IPS DF 19.7 (cell line): ENCODE measurements at regions not wholly inside any gene's neighbourhood (a gene's known extent, or its start where the extent isn't known, plus 50 kb on each side); places are given as distances from the start of the nearest gene placed in this dataset.
"Not testable (repeated sequence)": the region's sequence is repeated elsewhere in the genome, so short reads cannot be mapped to it uniquely, and the experiment has no call there.

Experiments
- DNase-seq: peaks from one replicate; pipeline ENCODE4 v3.0.0-alpha.2; 2013; ENCODE audit warnings: low read depth, low spot score

- DNase-seq: no peak
These were observed 580.4 kb upstream of the ADGRL3 start for GRCh38 chr4:60619531-60620305.

DNA sequence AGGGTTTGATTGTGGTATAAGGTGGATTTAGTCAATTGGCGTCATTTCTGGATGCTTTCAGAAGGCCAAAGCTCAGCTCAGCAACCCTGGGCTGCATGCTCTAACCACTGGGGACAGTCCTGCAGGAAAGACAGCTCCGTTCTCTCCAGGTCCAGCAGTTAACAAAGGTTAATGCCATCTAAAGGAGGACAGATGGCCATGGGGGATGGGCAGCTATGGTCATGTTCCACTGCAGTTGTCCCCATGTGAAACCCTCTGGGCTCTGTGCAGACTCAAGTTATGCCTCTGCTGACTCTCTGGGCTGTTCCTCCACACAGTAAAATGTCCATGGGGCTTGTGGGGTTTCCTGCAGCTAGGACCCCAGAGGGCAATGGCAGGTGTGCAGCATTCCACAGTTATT, 562.1 kb upstream of the ADGRL3 start:
- DNase-seq: no peak

GRCh38 chr4:60648774-60649173, 551.4 kb upstream of the ADGRL3 start:
- DNase-seq: no peak

DNA sequence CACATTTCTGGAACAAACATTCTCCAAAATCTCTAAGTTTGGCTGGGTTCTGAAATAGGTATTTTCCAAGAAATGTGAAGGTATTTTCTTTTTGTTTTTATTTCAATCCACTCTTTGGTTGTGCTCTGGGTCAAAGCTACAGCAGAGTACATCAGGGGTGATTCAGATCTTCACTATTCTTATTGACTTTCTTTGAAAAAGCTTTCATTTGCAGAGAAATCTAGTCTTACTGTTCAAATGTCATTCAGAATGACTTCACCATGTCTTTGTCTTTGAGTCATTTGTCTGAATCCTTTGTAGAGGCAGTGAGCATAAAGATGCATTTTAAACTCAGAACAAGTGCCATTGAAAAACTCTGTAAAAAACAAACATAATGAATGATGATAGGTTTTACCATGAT, 547.2 kb upstream of the ADGRL3 start:
- DNase-seq: no peak

DNA sequence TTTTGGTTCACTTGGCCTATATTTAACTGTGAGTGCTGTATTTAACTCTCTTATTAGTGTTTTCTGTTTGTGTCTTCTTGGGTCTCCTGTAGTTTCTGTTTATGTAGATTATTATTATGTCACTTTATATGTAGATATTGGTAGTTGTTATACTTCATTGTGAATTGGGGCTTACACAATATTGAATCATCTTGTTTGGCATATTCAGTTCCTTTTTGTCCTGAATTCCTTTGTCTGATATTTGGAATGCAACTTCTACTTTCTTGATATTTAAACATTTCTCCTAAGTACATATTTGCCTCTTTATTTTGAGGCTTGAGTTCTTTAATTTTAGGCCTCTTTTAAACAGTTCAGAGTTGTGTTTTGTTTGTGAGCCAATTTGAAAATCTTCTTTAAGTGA, 544.8 kb upstream of the ADGRL3 start:
- no peak for DNase-seq

DNA sequence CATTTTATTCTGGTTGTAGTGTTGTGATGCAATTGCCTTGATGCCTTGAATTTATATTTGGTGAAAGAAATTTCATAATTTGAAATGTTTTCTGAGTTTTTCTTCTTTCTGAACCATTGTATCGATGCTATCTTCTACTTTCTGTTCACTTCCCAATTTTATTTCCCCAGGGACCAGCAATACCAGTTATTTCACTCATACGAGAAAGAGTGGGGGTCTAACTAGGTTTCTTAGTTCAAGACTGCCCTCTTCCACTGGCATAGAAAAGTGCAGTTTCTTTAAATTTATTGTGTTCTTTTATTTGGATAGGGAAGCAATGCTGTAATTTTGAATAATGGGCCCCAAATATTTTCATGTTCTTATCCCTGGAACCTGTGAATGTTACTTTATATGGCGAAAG, 544.0 kb upstream of the ADGRL3 start:
- no peak for DNase-seq

DNA sequence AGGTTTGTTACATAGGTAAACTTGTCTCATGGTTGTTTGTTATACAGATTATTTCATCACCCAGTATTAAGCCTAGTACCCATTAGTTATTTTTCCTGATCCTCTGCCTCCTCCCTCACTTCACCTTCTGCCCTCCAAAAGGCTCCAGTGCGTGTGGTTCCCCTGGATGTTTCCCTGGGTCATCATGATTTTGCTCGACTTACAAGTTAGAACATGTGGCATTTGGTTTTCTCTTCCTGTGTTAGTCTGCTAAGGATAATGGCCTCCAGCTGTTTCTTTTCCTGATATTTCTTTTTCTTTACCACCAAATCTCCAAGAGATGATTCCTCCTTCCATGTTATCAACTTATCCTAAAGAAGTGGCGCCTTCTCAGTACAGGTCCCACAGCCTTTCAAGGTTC, 543.1 kb upstream of the ADGRL3 start:
- DNase-seq: no peak

DNA sequence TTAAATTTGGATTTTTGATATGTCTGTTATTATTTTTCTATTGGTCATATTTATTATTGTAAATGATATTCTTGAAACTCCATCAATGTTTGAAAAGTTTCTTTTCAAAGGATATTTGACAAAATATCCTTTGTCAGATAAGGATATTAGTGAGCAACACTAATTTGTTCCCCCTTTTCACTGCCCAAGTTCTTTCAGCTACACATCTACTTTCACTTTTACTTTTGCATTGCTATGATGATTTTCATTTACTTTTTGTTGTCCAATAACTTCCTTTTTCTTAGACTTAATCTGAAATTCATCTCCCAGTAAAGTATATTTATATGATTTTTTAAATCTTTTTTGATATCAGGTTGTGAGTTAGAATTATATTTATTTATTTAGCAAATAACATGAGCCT, 542.3 kb upstream of the ADGRL3 start:
- DNase-seq: no peak

- DNase-seq: no peak
These were observed 536.4 kb upstream of the ADGRL3 start for GRCh38 chr4:60663769-60664168.

GRCh38 chr4:60682901-60683300, 517.2 kb upstream of the ADGRL3 start:
- no peak for DNase-seq

DNA sequence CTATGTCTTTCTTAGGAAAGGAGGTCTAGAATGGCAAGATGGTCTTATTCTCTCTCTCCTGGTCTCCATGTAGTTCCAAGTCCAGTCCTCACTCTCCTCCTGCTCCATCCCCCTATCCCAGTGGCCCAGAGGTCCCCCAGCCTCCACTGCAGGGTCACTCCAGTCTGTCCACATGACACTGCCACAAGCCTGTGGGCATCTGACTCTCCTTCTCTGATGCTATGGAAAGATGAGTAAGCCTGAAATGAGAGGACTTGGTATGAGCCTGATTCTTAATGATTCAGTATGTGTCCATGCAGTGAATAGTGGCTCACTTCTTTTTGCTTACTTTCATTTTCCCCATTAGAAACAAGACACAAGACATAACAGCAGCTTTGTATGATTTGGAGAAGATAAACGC, 516.8 kb upstream of the ADGRL3 start:
- no peak for DNase-seq

DNA sequence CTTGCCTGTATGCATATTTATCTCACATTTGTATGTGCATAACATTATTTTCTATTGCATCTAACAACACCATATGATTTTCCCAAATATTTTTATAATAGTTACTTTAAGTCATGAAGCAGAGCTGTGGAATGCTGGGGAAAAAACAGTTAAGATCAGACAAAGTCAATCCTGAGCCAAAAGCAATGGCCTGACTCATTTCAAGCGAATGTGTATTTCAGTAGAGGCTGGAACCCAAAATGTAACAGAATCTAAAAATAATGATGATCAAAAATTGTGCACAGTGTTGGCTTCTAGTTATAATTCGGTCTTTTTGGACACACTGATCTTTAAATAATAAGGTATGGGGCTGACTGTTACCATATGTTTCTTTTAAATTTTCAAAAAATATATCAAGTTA, 516.2 kb upstream of the ADGRL3 start:
- no peak for DNase-seq

- not testable (repeated sequence) for DNase-seq
These were observed 504.1 kb upstream of the ADGRL3 start for GRCh38 chr4:60696062-60696461.

DNA sequence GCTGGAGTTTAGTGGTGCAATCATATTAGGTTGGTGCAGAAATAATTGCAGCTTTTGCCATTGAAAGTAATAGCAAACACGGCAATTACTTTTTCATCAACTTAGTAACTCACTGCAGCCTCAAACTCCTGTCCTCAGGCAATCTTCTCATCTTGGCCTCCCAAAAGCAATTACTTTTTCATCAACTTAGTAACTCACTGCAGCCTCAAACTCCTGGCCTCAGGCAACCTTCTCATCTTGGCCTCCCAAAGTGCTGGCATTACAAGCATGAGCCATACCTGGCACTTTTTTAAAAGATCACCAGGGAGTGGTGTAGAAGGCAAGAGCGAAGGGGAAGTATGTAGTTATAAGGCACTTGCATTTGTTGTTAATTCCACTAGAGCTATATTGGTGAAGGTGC, 491.1 kb upstream of the ADGRL3 start:
- DNase-seq: no peak

DNA sequence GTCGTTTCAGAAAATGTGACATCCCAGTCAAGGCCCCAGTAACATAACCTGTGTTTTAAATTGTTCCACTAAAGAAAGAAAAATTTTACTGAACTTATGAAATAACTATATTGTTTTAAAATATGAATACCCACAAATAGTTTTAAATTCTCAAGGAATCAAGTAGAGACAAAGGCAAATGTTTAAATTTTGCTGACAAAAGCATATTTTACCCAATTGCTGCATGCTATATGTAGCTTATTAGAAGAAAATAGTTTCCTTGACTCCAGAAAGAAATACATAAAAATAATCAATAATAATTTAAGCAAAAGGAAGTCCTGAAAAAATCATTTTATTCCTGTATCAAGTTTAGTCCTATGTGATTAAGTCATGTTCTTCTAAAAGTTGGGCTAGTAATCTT, 481.3 kb upstream of the ADGRL3 start:
- DNase-seq: no peak

- DNase-seq: no peak
These were observed 478.4 kb upstream of the ADGRL3 start for GRCh38 chr4:60721685-60722084.

GRCh38 chr4:60723796-60724195, 476.3 kb upstream of the ADGRL3 start:
- DNase-seq: no peak

- no peak for DNase-seq
These were observed 475.5 kb upstream of the ADGRL3 start for GRCh38 chr4:60724623-60725022.

DNA sequence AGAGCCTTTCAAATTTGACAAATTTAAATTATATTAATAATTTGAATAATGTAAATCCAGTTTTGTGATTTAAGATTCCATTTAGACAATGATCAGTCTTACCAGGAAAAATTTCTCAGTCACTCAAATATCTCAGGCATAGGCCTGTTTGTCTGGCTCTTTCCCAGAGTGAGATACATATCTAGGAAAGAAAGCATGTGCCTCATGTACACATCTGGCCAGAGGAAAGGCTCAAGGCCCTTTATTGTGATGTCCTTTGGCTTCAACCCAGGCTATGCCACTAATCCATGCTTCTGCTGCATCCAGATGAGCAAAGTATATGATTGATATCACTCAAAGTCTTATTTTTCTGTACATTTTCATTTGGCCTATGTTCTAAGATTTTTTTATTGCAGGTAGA, 473.3 kb upstream of the ADGRL3 start:
- no peak for DNase-seq

DNA sequence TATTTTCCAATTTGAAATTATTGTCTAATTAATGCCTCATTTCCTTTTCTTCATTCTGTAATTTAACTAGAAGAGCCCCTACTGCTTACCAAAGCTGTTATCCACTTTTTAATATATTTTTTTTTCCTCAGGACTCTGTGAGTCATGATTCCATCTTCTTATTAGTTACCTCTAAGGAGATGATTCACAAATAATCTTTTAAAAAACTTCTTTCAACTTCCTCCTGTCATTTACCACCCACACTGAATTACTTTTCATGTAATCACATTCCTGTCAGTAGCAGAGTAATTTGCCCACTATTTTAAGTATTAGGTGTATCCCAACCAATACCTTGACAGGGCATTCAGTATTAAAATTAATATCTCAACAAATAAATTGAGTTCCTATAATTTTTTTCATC, 470.9 kb upstream of the ADGRL3 start:
- no peak for DNase-seq

GRCh38 chr4:60729764-60730163, 470.4 kb upstream of the ADGRL3 start:
- not testable (repeated sequence) for DNase-seq

GRCh38 chr4:60737858-60738257, 462.3 kb upstream of the ADGRL3 start:
- DNase-seq: no peak

DNA sequence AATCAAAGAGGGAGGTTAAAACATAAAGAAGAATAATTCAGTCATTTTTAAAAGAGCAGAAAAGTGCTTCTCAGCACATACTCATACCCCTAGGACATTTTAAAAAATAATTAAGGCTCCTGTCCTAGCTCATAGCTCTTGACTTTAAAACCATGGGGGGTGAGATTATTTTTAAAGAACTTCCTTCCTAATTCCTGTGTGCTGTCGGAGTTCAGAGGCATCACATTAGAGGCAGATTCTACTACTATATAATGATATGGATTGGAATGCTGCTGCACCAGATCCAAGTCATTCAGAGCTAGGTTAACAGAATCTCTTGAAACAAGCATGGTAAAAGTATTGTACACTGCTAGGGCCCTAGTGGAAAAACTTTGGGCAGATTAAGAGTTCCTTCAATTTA, 456.5 kb upstream of the ADGRL3 start:
- DNase-seq: no peak

DNA sequence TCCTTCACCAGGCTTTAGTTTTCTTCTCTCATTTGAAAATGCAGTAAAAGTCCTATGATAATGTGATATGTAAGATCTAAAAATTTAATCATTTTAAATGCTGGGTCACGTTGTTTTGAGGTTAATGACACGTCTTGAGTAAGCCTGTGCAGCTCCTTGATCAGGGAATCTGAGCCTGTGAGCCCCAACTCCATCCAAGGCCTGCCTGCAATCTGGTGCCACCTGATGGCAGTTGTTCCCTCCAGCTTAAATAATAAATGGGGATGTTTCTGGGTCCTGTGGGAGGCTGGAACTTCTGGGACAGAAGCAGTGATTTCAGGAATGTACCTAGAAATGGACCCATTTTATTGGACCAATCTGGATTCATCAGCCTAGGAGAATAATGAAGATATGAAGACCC, 455.4 kb upstream of the ADGRL3 start:
- DNase-seq: no peak
